Amniotic stem cell (primary cell): ENCODE measurements at regions not wholly inside any gene's neighbourhood (a gene's known extent, or its start where the extent isn't known, plus 50 kb on each side); places are given as distances from the start of the nearest gene placed in this dataset.

Experiments
- DNase-seq: peaks from one replicate; lab custom pipeline; 2025; lab: John Stamatoyannopoulos, UW

- DNase-seq = no peak
Observed at GRCh38 chr12:93156086-93156716, 221.5 kb upstream of the NUDT4 start.

- no peak for DNase-seq
Observed at GRCh38 chr12:93157279-93157678, 220.4 kb upstream of the NUDT4 start.

GRCh38 chr12:93158065-93158843 is 219.5 kb upstream of the NUDT4 start:
- DNase-seq = no peak

GRCh38 chr12:93163260-93164036 is 214.3 kb upstream of the NUDT4 start:
- DNase-seq = peak; percentile 41

GRCh38 chr12:93164103-93164880 is 213.4 kb upstream of the NUDT4 start:
- DNase-seq = no peak

- DNase-seq = no peak
Observed at GRCh38 chr12:93165384-93165932, 212.3 kb upstream of the NUDT4 start.

GRCh38 chr12:93166541-93167307 is 211.0 kb upstream of the NUDT4 start:
- DNase-seq = no peak

- no peak for DNase-seq
Observed at GRCh38 chr12:93167331-93167730, 210.4 kb upstream of the NUDT4 start.

GRCh38 chr12:93167841-93168492 is 209.8 kb upstream of the NUDT4 start:
- DNase-seq = no peak

- no peak for DNase-seq
Observed at GRCh38 chr12:93168751-93169150, 209.0 kb upstream of the NUDT4 start.

- no peak for DNase-seq
Observed at GRCh38 chr12:93169536-93169935, 208.2 kb upstream of the NUDT4 start.

GRCh38 chr12:93170928-93171327 is 206.8 kb upstream of the NUDT4 start:
- no peak for DNase-seq

- DNase-seq = no peak
Observed at GRCh38 chr12:93173178-93173957, 204.4 kb upstream of the NUDT4 start.

GRCh38 chr12:93174048-93174447 is 203.7 kb upstream of the NUDT4 start:
- no peak for DNase-seq

- no peak for DNase-seq
Observed at GRCh38 chr12:93174473-93174872, 203.3 kb upstream of the NUDT4 start.

GRCh38 chr12:93176165-93176564 is 201.6 kb upstream of the NUDT4 start:
- DNase-seq = no peak

GRCh38 chr12:93176610-93177126 is 201.1 kb upstream of the NUDT4 start:
- no peak for DNase-seq

- DNase-seq = no peak
Observed at GRCh38 chr12:93177208-93178153, 200.2 kb upstream of the NUDT4 start.
